ENCODE measurements at regions not wholly inside any gene's neighbourhood (a gene's known extent, or its start where the extent isn't known, plus 50 kb on each side); places are given as distances from the start of the nearest gene placed in this dataset.

GRCh38 chr6:24004659-24005058 lies 121.4 kb upstream of the NRSN1 start:
- TF ChIP-seq TARDBP (CRISPR knock-in tag; IDR thresholded peaks at IDR 0.05), result no peak
- TF ChIP-seq ZZZ3 (CRISPR knock-in tag; IDR thresholded peaks at IDR 0.05; ENCODE audit: borderline replicate concordance), result no peak
- no peak for TF ChIP-seq HOMEZ (CRISPR knock-in tag; IDR thresholded peaks at IDR 0.05; ENCODE audit: low read depth)

All from HepG2 (cell line).